GM12872 (cell line): ENCODE measurements at regions not wholly inside any gene's neighbourhood (a gene's known extent, or its start where the extent isn't known, plus 50 kb on each side); places are given as distances from the start of the nearest gene placed in this dataset.

Source experiments
- CTCF ChIP-seq: IDR thresholded peaks from 3 replicates; pipeline ENCODE4 v1.5.1; 2011; ENCODE audit warnings: low read depth, mild to moderate bottlenecking, low read length, moderate library complexity; ENCODE audit not compliant: insufficient read depth

- TF ChIP-seq CTCF, result no peak
Measured at GRCh38 chr15:38872732-38873131, 308.1 kb upstream of the RASGRP1 start.

- TF ChIP-seq CTCF, result no peak
Measured at GRCh38 chr15:38873158-38873557, 308.5 kb upstream of the RASGRP1 start.

GRCh38 chr15:38874464-38874863 is 309.9 kb upstream of the RASGRP1 start:
- no peak for TF ChIP-seq CTCF

GRCh38 chr15:38876211-38876610 is 311.6 kb upstream of the RASGRP1 start:
- TF ChIP-seq CTCF, result no peak

GRCh38 chr15:38876621-38877020 is 312.0 kb upstream of the RASGRP1 start:
- no peak for TF ChIP-seq CTCF

GRCh38 chr15:38877471-38877870 is 312.9 kb upstream of the RASGRP1 start:
- no peak for TF ChIP-seq CTCF

- no peak for TF ChIP-seq CTCF
Measured at GRCh38 chr15:38878026-38878425, 313.4 kb upstream of the RASGRP1 start.

GRCh38 chr15:38878926-38879325 is 314.3 kb upstream of the RASGRP1 start:
- no peak for TF ChIP-seq CTCF
